Hepatocyte (in vitro differentiated cells): ENCODE measurements at regions not wholly inside any gene's neighbourhood (a gene's known extent, or its start where the extent isn't known, plus 50 kb on each side); places are given as distances from the start of the nearest gene placed in this dataset.

Experiments used
- EZH2 ChIP-seq: fragments of 200-600 bp; sonication (generic); IDR thresholded peaks from 2 replicates; pipeline ENCODE4 v1.6.1; 2016; ENCODE audit warnings: antibody characterized with exemption, mild to moderate bottlenecking, borderline replicate concordance
- EZH2phosphoT487 ChIP-seq: fragments of 200-600 bp; sonication (generic); IDR thresholded peaks from one replicate; pipeline ENCODE4 v1.6.1; 2018; ENCODE audit warnings: antibody characterized with exemption, mild to moderate bottlenecking, low read depth, moderate library complexity; ENCODE audit not compliant: unreplicated experiment, severe bottlenecking
- TF ChIP-seq, protein P1 (sequence below): fragments of 200-600 bp; sonication (generic); IDR thresholded peaks from 2 replicates; pipeline ENCODE4 v1.5.1; 2016; ENCODE audit warnings: antibody characterized with exemption, mild to moderate bottlenecking; ENCODE audit not compliant: poor library complexity

GRCh38 chr7:51706851-51707250 lies 390.2 kb upstream of the COBL start:
- TF ChIP-seq, protein P1, sequence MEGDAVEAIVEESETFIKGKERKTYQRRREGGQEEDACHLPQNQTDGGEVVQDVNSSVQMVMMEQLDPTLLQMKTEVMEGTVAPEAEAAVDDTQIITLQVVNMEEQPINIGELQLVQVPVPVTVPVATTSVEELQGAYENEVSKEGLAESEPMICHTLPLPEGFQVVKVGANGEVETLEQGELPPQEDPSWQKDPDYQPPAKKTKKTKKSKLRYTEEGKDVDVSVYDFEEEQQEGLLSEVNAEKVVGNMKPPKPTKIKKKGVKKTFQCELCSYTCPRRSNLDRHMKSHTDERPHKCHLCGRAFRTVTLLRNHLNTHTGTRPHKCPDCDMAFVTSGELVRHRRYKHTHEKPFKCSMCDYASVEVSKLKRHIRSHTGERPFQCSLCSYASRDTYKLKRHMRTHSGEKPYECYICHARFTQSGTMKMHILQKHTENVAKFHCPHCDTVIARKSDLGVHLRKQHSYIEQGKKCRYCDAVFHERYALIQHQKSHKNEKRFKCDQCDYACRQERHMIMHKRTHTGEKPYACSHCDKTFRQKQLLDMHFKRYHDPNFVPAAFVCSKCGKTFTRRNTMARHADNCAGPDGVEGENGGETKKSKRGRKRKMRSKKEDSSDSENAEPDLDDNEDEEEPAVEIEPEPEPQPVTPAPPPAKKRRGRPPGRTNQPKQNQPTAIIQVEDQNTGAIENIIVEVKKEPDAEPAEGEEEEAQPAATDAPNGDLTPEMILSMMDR = no peak
- no peak for TF ChIP-seq EZH2phosphoT487
- no peak for TF ChIP-seq EZH2
